Neural cell (in vitro differentiated cells): ENCODE measurements at regions not wholly inside any gene's neighbourhood (a gene's known extent, or its start where the extent isn't known, plus 50 kb on each side); places are given as distances from the start of the nearest gene placed in this dataset.

Experiments
- EP300 ChIP-seq: fragments of 450-650 bp; conservative IDR thresholded peaks from 2 replicates; pipeline ENCODE4 v1.6.1; 2014; ENCODE audit warnings: antibody characterized with exemption, mild to moderate bottlenecking, moderate library complexity; ENCODE audit not compliant: poor library complexity, severe bottlenecking
- EZH2 ChIP-seq: fragments of 200-600, 300-800 bp; shearing (Covaris generic), sonication (generic); IDR thresholded peaks from 2 replicates; pipeline ENCODE4 v1.6.1; 2014; ENCODE audit warnings: antibody characterized with exemption, low read length, borderline replicate concordance, mild to moderate bottlenecking; ENCODE audit not compliant: insufficient read depth, poor library complexity, severe bottlenecking
- SMC3 ChIP-seq: fragments of 450-650 bp; conservative IDR thresholded peaks from 2 replicates; pipeline ENCODE4 v1.6.1; 2014; ENCODE audit warnings: antibody characterized with exemption, mild to moderate bottlenecking, moderate library complexity; ENCODE audit not compliant: poor library complexity
- TF ChIP-seq, protein P1 (sequence below): fragments of 450-650 bp; IDR thresholded peaks from 2 replicates; pipeline ENCODE4 v1.5.1; 2014; ENCODE audit warnings: antibody characterized with exemption, mild to moderate bottlenecking, moderate library complexity; ENCODE audit not compliant: poor library complexity, severe bottlenecking

DNA sequence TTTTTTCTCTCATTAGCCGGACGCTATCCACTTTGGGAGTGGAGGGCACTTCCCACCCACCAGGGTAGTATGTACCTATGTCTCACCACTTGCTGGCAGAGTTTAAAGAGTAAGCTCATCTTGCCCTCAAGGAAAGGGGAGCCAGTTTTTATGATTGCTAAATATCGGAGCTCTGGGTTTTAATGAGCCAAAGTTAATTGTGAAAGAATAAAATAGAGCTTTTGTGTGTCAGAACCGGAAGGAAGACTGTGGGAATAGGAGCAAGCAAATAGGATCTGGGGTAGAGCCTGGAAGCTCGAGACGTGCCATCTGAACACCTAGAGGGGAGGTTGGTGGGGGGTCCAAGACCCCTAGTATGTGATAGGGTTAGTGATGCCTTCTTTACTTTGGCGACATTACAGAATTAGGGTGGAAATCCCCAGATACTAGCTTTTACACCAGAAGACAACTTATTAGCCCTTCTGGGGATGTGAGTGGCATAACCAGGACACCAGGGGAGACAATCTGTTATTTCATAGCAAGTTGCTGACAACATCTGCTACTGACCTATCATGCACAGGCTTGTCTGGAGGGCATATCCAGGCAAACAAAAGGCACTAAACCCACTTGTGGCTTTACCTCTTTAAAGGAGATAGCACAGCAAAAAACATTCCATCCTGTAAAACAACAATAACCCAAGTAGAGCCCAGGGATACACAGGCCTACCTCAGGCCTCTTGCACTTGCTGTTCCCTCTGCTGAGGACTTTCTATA lies 333.8 kb downstream of the ZNF621 start:
- TF ChIP-seq, protein P1, sequence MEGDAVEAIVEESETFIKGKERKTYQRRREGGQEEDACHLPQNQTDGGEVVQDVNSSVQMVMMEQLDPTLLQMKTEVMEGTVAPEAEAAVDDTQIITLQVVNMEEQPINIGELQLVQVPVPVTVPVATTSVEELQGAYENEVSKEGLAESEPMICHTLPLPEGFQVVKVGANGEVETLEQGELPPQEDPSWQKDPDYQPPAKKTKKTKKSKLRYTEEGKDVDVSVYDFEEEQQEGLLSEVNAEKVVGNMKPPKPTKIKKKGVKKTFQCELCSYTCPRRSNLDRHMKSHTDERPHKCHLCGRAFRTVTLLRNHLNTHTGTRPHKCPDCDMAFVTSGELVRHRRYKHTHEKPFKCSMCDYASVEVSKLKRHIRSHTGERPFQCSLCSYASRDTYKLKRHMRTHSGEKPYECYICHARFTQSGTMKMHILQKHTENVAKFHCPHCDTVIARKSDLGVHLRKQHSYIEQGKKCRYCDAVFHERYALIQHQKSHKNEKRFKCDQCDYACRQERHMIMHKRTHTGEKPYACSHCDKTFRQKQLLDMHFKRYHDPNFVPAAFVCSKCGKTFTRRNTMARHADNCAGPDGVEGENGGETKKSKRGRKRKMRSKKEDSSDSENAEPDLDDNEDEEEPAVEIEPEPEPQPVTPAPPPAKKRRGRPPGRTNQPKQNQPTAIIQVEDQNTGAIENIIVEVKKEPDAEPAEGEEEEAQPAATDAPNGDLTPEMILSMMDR, result no peak
- TF ChIP-seq EP300 (no peak), EZH2 (no peak), SMC3 (no peak)
